ENCODE measurements at regions not wholly inside any gene's neighbourhood (a gene's known extent, or its start where the extent isn't known, plus 50 kb on each side); places are given as distances from the start of the nearest gene placed in this dataset.

- Histone ChIP-seq H3K27me3 (no peaks in the 10 kb centered on the region), H3K4me3 (no peak overlapping the region), H3K9me3 (no peaks in the 10 kb centered on the region), H3K27ac (peak overlapping the region in 9 of 10 donors; percentile 2 to 74 (median 64)), H3K36me3 (peaks cover 0 to 97% (median 26%) of the 10 kb centered on the region in 9 donors), H3K4me1 (peaks cover 39 to 86% (median 64%) of the 10 kb centered on the region in 9 donors)
- WGBS, 2 donors: 82 to 85% methylated on average over 22 of the region's 22 CpGs
- TF ChIP-seq, protein P1, sequence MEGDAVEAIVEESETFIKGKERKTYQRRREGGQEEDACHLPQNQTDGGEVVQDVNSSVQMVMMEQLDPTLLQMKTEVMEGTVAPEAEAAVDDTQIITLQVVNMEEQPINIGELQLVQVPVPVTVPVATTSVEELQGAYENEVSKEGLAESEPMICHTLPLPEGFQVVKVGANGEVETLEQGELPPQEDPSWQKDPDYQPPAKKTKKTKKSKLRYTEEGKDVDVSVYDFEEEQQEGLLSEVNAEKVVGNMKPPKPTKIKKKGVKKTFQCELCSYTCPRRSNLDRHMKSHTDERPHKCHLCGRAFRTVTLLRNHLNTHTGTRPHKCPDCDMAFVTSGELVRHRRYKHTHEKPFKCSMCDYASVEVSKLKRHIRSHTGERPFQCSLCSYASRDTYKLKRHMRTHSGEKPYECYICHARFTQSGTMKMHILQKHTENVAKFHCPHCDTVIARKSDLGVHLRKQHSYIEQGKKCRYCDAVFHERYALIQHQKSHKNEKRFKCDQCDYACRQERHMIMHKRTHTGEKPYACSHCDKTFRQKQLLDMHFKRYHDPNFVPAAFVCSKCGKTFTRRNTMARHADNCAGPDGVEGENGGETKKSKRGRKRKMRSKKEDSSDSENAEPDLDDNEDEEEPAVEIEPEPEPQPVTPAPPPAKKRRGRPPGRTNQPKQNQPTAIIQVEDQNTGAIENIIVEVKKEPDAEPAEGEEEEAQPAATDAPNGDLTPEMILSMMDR (IDR thresholded peaks at IDR 0.05): no peak
- intact Hi-C loops (cut with DNase I): loop anchor here in 1 of 10 donors (10.0 kb wide), 1 partner anchor 107 kb away; no protein-coding TSS in a partner anchor
- DNase-seq: no peak
- ATAC-seq: no peak
Measured at GRCh38 chr12:124397807-124398577, 103.1 kb downstream of the RFLNA start.

- TF ChIP-seq, protein P1 (IDR thresholded peaks at IDR 0.05): no peak
- Histone ChIP-seq H3K27me3 (no peaks in the 10 kb centered on the region), H3K9me3 (no peaks in the 10 kb centered on the region), H3K4me1 (peaks cover 43 to 86% (median 69%) of the 10 kb centered on the region in 9 donors), H3K36me3 (peaks cover 0 to 91% (median 26%) of the 10 kb centered on the region in 9 donors), H3K4me3 (no peak overlapping the region), H3K27ac (peak overlapping the region in 7 of 10 donors; percentile 26 to 74 (median 69))
- DNase-seq: no peak
- intact Hi-C loops (cut with DNase I): loop anchor here in 1 of 10 donors (10.0 kb wide), 1 partner anchor 107 kb away; no protein-coding TSS in a partner anchor
- 39 to 43% methylated on average over 7 of the region's 7 CpGs for WGBS, 2 donors
- ATAC-seq: no peak
Measured at GRCh38 chr12:124397399-124397679, 102.4 kb downstream of the RFLNA start.

- Histone ChIP-seq H3K27ac (peak overlapping the region in 9 of 10 donors; percentile 26 to 74 (median 64)), H3K4me3 (no peak overlapping the region), H3K36me3 (peaks cover 0 to 88% (median 24%) of the 10 kb centered on the region in 9 donors), H3K27me3 (no peaks in the 10 kb centered on the region), H3K9me3 (no peaks in the 10 kb centered on the region), H3K4me1 (peaks cover 47 to 86% (median 75%) of the 10 kb centered on the region in 9 donors)
- TF ChIP-seq, protein P1 (IDR thresholded peaks at IDR 0.05): no peak
- 60 to 69% methylated on average over 35 of the region's 35 CpGs for WGBS, 2 donors
- ATAC-seq (peak in 7 of 8 donors; percentile 0 to 45 (median 17)), DNase-seq (peak; percentile 55 to 63)
- intact Hi-C loops (cut with DNase I): loop anchor here in 1 of 10 donors (10.0 kb wide), 1 partner anchor 108 kb away; no protein-coding TSS in a partner anchor
Measured at GRCh38 chr12:124396544-124397398, 101.9 kb downstream of the RFLNA start.

GRCh38 chr12:124395986-124396385, 101.1 kb downstream of the RFLNA start:
- ATAC-seq: no peak
- intact Hi-C loops (cut with DNase I): loop anchor here in 1 of 10 donors (10.0 kb wide), 1 partner anchor 109 kb away; no protein-coding TSS in a partner anchor
- no peaks in the 10 kb centered on the region for H3K9me3 ChIP-seq
- DNase-seq: no peak
- peak overlapping the region in 6 of 10 donors; percentile 43 to 99 (median 61) for H3K27ac ChIP-seq
- TF ChIP-seq, protein P1 (IDR thresholded peaks at IDR 0.05): no peak
- peaks cover 0 to 84% (median 16%) of the 10 kb centered on the region in 9 donors for H3K36me3 ChIP-seq
- WGBS, 2 donors: 87% methylated on average over 7 of the region's 7 CpGs
- H3K4me3 ChIP-seq: no peak overlapping the region
- no peaks in the 10 kb centered on the region for H3K27me3 ChIP-seq
- H3K4me1 ChIP-seq: peaks cover 49 to 94% (median 83%) of the 10 kb centered on the region in 9 donors

Measured in heart right ventricle (tissue), 16 donors.